B cell (primary cell): ENCODE measurements at regions not wholly inside any gene's neighbourhood (a gene's known extent, or its start where the extent isn't known, plus 50 kb on each side); places are given as distances from the start of the nearest gene placed in this dataset.

ENCODE experiments used
- ATAC-seq: fragments of 200-7000 bp; cut with Tn5 transposase; one replicate; pipeline ENCODE4 v1.10.0; 2021; ENCODE audit warnings: low read depth, mild to moderate bottlenecking, moderate number of reproducible peaks, moderate library complexity
- CTCF ChIA-PET: fragments of 350-600 bp; sonication (Branson Sonifier 250); formaldehyde crosslinking; loops from one replicate; lab custom pipeline; 2021; ENCODE audit warnings: antibody characterized with exemption, inconsistent platforms; lab: Charles Lee
- POLR2A ChIA-PET: fragments of 350-600 bp; sonication (Branson Sonifier 250); formaldehyde crosslinking; loops from one replicate; lab custom pipeline; 2021; ENCODE audit warnings: antibody characterized with exemption; lab: Charles Lee
- DNase-seq: peaks from one replicate; pipeline ENCODE4 v3.0.0; 2013
- H2AFZ ChIP-seq: 2 replicates; pipeline ENCODE4 v1.6.1; 2012; ENCODE audit warnings: mild to moderate bottlenecking, low read depth, low read length; ENCODE audit not compliant: insufficient read depth, poor library complexity, severe bottlenecking
- H3K27ac ChIP-seq, 2 donors: 1 replicate in 1 of 2; 2 replicates in 1 of 2; pipeline ENCODE4 v1.5.1; 2012 to 2013; ENCODE audit warnings: low read length in 2 of 2, mild to moderate bottlenecking in 2 of 2, moderate library complexity in 1 of 2
- H3K27me3 ChIP-seq, 4 experiments: fragments of 200-600 bp in 1 of 4; sonication (generic) in 1 of 4; replicated peaks in 1 of 4; 1 replicate in 2 of 4; 2 replicates in 2 of 4; pipeline versions ENCODE4 v1.6.1 to v1.7.0; 2013 to 2016; ENCODE audit warnings: low read length in 3 of 4, mild to moderate bottlenecking in 2 of 4, mixed read lengths in 1 of 4, moderate library complexity in 1 of 4; ENCODE audit not compliant: insufficient read depth in 4 of 4, control insufficient read depth in 3 of 4; ENCODE audit errors: control extremely low read depth in 1 of 4
- H3K36me3 ChIP-seq, 2 experiments: replicated peaks in 1 of 2; 1 replicate in 1 of 2; 2 replicates in 1 of 2; pipeline versions ENCODE4 v1.6.1 to v1.7.1; 2013; ENCODE audit warnings: low read length in 1 of 2; ENCODE audit not compliant: insufficient read depth in 2 of 2, control insufficient read depth in 1 of 2; ENCODE audit errors: control extremely low read depth in 1 of 2, extremely low read depth in 1 of 2
- H3K4me1 ChIP-seq, 2 donors: fragments of 200-600 bp in 1 of 2; sonication (generic) in 1 of 2; 1 replicate in 1 of 2; 2 replicates in 1 of 2; pipeline versions ENCODE4 v1.5.1 to v1.6.1; 2013 to 2017; ENCODE audit warnings: low read length in 2 of 2; ENCODE audit not compliant: control insufficient read depth in 2 of 2, insufficient read depth in 2 of 2
- H3K4me2 ChIP-seq: replicated peaks from 2 replicates; pipeline ENCODE3; 2012; ENCODE audit warnings: mild to moderate bottlenecking, low read depth, low read length; ENCODE audit not compliant: poor library complexity, severe bottlenecking
- H3K4me3 ChIP-seq, 5 experiments: fragments of 200-600 bp in 1 of 5; sonication (generic) in 1 of 5; 1 replicate in 3 of 5; 2 replicates in 2 of 5; pipeline versions ENCODE4 v1.5.1 to v1.7.0; 2011 to 2016; ENCODE audit warnings: low read length in 4 of 5, mild to moderate bottlenecking in 4 of 5, low read depth in 2 of 5, control low read depth in 1 of 5, moderate library complexity in 1 of 5; ENCODE audit not compliant: insufficient read depth in 1 of 5; ENCODE audit errors: control extremely low read depth in 1 of 5, extremely low read depth in 1 of 5
- H3K79me2 ChIP-seq: fragments of 200-600 bp; sonication (generic); one replicate; pipeline ENCODE4 v1.6.0; 2016; ENCODE audit warnings: low read length; ENCODE audit not compliant: control insufficient read depth, insufficient read depth
- H3K9ac ChIP-seq: fragments of 200-600 bp; sonication (generic); 2 replicates; pipeline ENCODE4 v1.6.1; 2017; ENCODE audit warnings: mild to moderate bottlenecking, low read length, moderate library complexity
- H3K9me3 ChIP-seq, 3 donors: one replicate each; pipeline versions ENCODE4 v1.6.1 to v1.7.1; 2013; ENCODE audit warnings: low read length in 2 of 3; ENCODE audit not compliant: control insufficient read depth in 2 of 3, insufficient read depth in 1 of 3; ENCODE audit errors: control extremely low read depth in 1 of 3
- H4K20me1 ChIP-seq: 2 replicates; pipeline ENCODE4 v1.6.0; 2012; ENCODE audit warnings: mild to moderate bottlenecking, low read length; ENCODE audit not compliant: insufficient read depth, control insufficient read depth, poor library complexity, severe bottlenecking
- H3K27ac Mint-ChIP-seq: one replicate; pipeline ENCODE4 v1.8.0; 2021; ENCODE audit warnings: mixed read lengths
- H3K27me3 Mint-ChIP-seq: one replicate; pipeline ENCODE4 v1.8.0; 2021; ENCODE audit warnings: mixed read lengths
- H3K4me1 Mint-ChIP-seq: one replicate; pipeline ENCODE4 v1.8.0; 2021; ENCODE audit warnings: mixed read lengths
- H3K4me3 Mint-ChIP-seq: one replicate; pipeline ENCODE4 v1.8.0; 2021; ENCODE audit warnings: mixed read lengths
- H3K9me3 Mint-ChIP-seq: one replicate; pipeline ENCODE4 v1.8.0; 2022; ENCODE audit warnings: mixed read lengths; ENCODE audit not compliant: insufficient read depth
- CTCF ChIP-seq: fragments of 200-600 bp; IDR thresholded peaks from one replicate; pipeline ENCODE4 v1.8.0; 2022; ENCODE audit warnings: antibody characterized with exemption, mild to moderate bottlenecking
- EZH2 ChIP-seq: IDR thresholded peaks from 2 replicates; pipeline ENCODE4 v1.6.1; 2012; ENCODE audit warnings: borderline replicate concordance, low read depth, mild to moderate bottlenecking, moderate library complexity, low read length; ENCODE audit not compliant: insufficient read depth, poor library complexity, severe bottlenecking
- WGBS: methylation state at CpG from one replicate; pipeline ENCODE4 v1.1.5; 2013; ENCODE audit warnings: missing lambda C conversion rate; ENCODE audit not compliant: insufficient coverage; 5-methylcytosine and 5-hydroxymethylcytosine counted together
- intact Hi-C: fragments of 100-400 bp; cut with micrococcal nuclease; formaldehyde crosslinking; loops from one replicate; pipeline ENCODE4 v1.10.0; 2022

DNA sequence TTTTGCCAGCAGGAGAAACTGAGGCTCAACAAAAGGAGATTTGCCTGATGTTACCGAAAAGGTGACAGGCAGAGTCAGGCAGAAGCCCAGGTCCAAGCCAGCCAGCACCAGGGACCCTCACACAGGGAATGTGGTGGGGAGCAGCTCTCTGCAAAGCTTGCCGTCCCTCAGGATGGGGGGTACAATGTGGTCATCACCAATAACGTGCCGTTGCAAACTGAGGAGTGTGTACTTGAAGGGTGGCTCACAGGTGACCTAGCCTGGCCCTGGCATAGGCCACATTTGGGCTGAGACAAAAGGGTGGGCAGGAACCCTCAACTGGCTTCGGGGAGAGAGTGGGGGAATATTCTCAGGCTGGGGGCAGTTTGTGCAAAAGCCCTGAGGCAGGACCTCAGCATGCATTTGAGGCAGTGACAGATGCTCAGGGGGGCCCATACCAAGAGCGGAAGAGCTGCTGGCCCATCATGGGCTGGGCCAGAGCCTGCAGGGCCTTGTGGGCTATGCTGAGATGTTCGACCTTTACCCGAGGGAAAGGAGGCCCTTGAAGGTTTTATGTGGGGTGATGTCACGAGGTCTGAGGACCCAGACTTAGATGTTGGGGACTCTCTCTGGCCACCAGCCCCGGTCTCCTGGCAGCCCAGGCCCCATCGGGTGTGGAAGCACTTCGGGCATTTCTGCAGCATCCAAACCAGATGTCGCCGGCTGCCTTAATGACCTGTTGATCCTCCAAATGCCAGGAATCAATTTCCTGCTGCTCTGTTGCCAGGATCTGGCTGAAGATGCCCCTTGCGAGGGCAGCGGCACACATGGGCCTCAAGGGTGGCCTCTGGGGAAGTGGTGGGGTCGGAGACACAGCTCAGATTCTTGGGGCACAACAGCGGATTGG lies 57.4 kb upstream of the SHISAL1 start:
- H3K9me3 ChIP-seq = peaks cover 0 to 17% (median 9%) of the 10 kb centered on the region in 3 donors
- Mint-ChIP-seq H3K4me1 (no peaks in the 10 kb centered on the region), H3K27me3 (peaks cover 11% of the 10 kb centered on the region), H3K9me3 (peaks cover 2% of the 10 kb centered on the region), H3K27ac (no peak overlapping the region), H3K4me3 (no peak overlapping the region)
- no peak overlapping the region for H3K27ac ChIP-seq
- no peak overlapping the region for H2AFZ ChIP-seq
- WGBS = 87% methylated on average over 18 of the region's 18 CpGs
- no peaks in the 10 kb centered on the region for H4K20me1 ChIP-seq
- CTCF ChIA-PET = interaction anchor here (0.8 kb wide), 1 partner anchor 500 kb away, joined by 3 read pairs; no protein-coding TSS in a partner anchor
- POLR2A ChIA-PET = no interaction called here
- H3K79me2 ChIP-seq = no peaks in the 10 kb centered on the region
- no peak overlapping the region for H3K4me2 ChIP-seq
- intact Hi-C loops = no loop called here
- H3K27me3 ChIP-seq = peaks cover 0 to 8% (median 3%) of the 10 kb centered on the region in 4 experiments
- no peak overlapping the region for H3K9ac ChIP-seq
- TF ChIP-seq CTCF (no peak), EZH2 (no peak)
- ATAC-seq (no peak), DNase-seq (no peak)
- no peaks in the 10 kb centered on the region for H3K4me1 ChIP-seq
- H3K4me3 ChIP-seq = no peak overlapping the region
- no peaks in the 10 kb centered on the region for H3K36me3 ChIP-seq

DNA sequence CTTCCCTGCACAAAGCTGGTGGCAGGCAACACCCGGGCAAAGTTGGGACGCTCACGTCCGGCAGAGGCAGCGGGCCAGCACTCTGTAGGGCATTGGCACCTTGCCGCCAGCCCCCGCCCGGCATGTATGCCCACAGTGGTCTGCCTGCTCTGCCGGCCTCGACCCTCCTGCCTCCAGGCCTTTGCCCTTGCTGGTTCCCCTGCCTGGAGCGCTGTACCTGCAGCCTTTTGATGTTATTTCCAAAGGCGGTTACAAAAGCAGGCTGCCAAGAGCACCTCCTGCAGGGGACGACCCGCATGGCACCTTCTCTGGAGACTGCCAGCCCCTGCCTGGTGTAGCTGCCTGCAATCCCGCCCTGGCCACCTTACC lies 56.5 kb upstream of the SHISAL1 start:
- no peak for DNase-seq
- ChIA-PET POLR2A (no interaction called here), CTCF (no interaction called here)
- Histone ChIP-seq H3K4me1 (no peaks in the 10 kb centered on the region), H3K4me2 (no peak overlapping the region), H3K4me3 (no peak overlapping the region), H2AFZ (no peak overlapping the region), H3K79me2 (no peaks in the 10 kb centered on the region), H3K9me3 (peaks cover 0 to 17% (median under 1%) of the 10 kb centered on the region in 3 donors), H3K27ac (no peak overlapping the region), H4K20me1 (no peaks in the 10 kb centered on the region), H3K9ac (no peak overlapping the region), H3K36me3 (no peaks in the 10 kb centered on the region), H3K27me3 (peaks cover 0 to 8% (median under 1%) of the 10 kb centered on the region in 4 experiments)
- no peaks in the 10 kb centered on the region for H3K9me3 Mint-ChIP-seq
- 82% methylated on average over 15 of the region's 15 CpGs for WGBS
- intact Hi-C loops = no loop called here
- peaks cover 5% of the 10 kb centered on the region for H3K27me3 Mint-ChIP-seq
- ATAC-seq = no peak
- no peak overlapping the region for H3K27ac Mint-ChIP-seq
- no peak for TF ChIP-seq EZH2
- no peak for TF ChIP-seq CTCF
- no peak overlapping the region for H3K4me3 Mint-ChIP-seq
- H3K4me1 Mint-ChIP-seq = no peaks in the 10 kb centered on the region
